A673 (cell line): ENCODE measurements at regions not wholly inside any gene's neighbourhood (a gene's known extent, or its start where the extent isn't known, plus 50 kb on each side); places are given as distances from the start of the nearest gene placed in this dataset.

ENCODE experiments used
- BruUV-seq: library from RNA; stranded (reverse); fragments of 400-500 nt; replicated peaks from 2 replicates; lab custom pipeline; 2021; lab: Mats Ljungman, UMichigan
- CTCF ChIA-PET: fragments of 300-600 bp; sonication (Branson Sonifier 250); formaldehyde crosslinking; loops from one replicate; lab custom pipeline; 2022; ENCODE audit warnings: antibody characterized with exemption; lab: Charles Lee
- POLR2A ChIA-PET: fragments of 300-600 bp; sonication (Branson Sonifier 250); formaldehyde crosslinking; loops from one replicate; lab custom pipeline; 2022; ENCODE audit warnings: antibody characterized with exemption; ENCODE audit not compliant: low non-redundant PET; lab: Charles Lee
- DNase-seq: peaks from one replicate; pipeline ENCODE4 v3.0.0-alpha.2; 2015; ENCODE audit warnings: low spot score
- H3K27ac ChIP-seq: fragments of 200-600 bp; sonication (generic); 2 replicates; pipeline ENCODE4 v1.5.1; 2016; ENCODE audit warnings: mixed run types, low read depth, mild to moderate bottlenecking, mixed read lengths, antibody characterized with exemption, low read length; ENCODE audit not compliant: poor library complexity, severe bottlenecking
- H3K27me3 ChIP-seq: fragments of 200-600 bp; sonication (generic); replicated peaks from 2 replicates; pipeline ENCODE4 v1.6.1; 2017; ENCODE audit warnings: mixed run types, low read depth, mild to moderate bottlenecking, mixed read lengths, antibody characterized with exemption, low read length; ENCODE audit not compliant: insufficient read depth, poor library complexity
- H3K36me3 ChIP-seq: fragments of 200-600 bp; sonication (generic); 2 replicates; pipeline ENCODE4 v1.6.1; 2016; ENCODE audit warnings: mixed run types, mild to moderate bottlenecking, mixed read lengths, antibody characterized with exemption, low read length; ENCODE audit not compliant: insufficient read depth, poor library complexity, severe bottlenecking
- H3K4me1 ChIP-seq: fragments of 200-600 bp; sonication (generic); 2 replicates; pipeline ENCODE4 v1.6.1; 2017; ENCODE audit warnings: mixed run types, mild to moderate bottlenecking, mixed read lengths, antibody characterized with exemption, low read length; ENCODE audit not compliant: insufficient read depth, poor library complexity, severe bottlenecking
- H3K4me3 ChIP-seq: fragments of 200-600 bp; sonication (generic); 2 replicates; pipeline ENCODE4 v1.5.1; 2016; ENCODE audit warnings: low read depth, mixed run types, mild to moderate bottlenecking, mixed read lengths, low read length; ENCODE audit not compliant: poor library complexity, severe bottlenecking
- H3K9me3 ChIP-seq: fragments of 200-600 bp; sonication (generic); 2 replicates; pipeline ENCODE4 v1.6.1; 2016; ENCODE audit warnings: mixed run types, low read depth, mild to moderate bottlenecking, mixed read lengths, antibody characterized with exemption, low read length; ENCODE audit not compliant: poor library complexity, severe bottlenecking
- EZH2 ChIP-seq: fragments of 200-600 bp; sonication (generic); IDR thresholded peaks from 2 replicates; pipeline ENCODE4 v1.6.1; 2017; ENCODE audit warnings: borderline replicate concordance, low read depth, mild to moderate bottlenecking, mixed read lengths, antibody characterized with exemption, low read length; ENCODE audit not compliant: poor library complexity, severe bottlenecking
- intact Hi-C: fragments of 100-400 bp; cut with micrococcal nuclease; formaldehyde crosslinking; loops from one replicate; pipeline ENCODE4 v1.10.0; 2022; ENCODE audit not compliant: unreplicated experiment
- TF ChIP-seq, protein P1 (sequence below): fragments of 300-800, 200-600 bp; sonication (generic); conservative IDR thresholded peaks from 2 replicates; pipeline ENCODE4 v1.5.1; 2017; ENCODE audit warnings: low read depth, mild to moderate bottlenecking, antibody characterized with exemption, low read length, moderate library complexity, mixed read lengths

DNA sequence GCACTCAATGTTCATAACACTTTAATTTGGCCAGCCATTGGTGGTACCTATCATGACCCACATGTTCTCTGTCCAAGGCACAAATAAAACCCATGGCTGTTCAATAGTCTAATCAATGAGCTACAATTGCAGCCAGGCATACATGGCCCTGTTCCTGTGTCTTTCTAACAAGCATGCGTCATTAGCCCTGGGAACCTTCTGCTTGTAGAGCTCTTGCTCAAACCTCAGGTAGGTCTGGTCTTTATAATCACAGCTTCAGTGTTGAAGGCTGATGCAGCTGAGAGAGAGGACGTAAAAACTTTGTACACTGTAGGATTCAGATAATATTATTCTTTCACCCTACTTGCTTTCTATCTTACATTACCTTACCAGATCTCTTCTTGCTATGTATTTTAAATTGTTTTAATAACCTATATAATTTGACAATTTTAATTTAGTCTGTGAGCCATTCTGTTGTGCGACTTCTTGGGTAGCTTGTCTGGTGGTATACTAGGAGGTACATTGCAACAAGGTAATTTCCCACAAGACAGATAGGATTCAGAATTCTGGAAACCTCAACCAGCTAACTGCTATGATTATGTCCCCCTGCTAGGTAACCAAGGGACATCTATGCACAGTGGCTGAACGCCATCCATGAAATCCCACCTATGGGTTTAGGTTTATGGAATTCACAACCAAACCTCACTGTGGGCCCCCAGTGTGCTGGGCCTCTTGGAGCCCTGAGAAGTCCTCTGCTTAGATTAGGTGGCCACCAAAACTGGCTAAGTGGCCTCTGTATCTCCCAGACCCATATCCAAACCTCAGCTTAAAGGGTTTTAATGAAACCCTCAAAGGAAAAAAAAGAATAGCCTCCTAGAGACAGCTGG is 55.4 kb upstream of the RIPOR2 start:
- no TSS peak for BruUV-seq
- Histone ChIP-seq H3K36me3 (no peaks in the 10 kb centered on the region), H3K4me1 (no peaks in the 10 kb centered on the region), H3K4me3 (no peak overlapping the region), H3K9me3 (no peaks in the 10 kb centered on the region), H3K27ac (no peak overlapping the region), H3K27me3 (no peaks in the 10 kb centered on the region)
- CTCF ChIA-PET: interaction anchor here (1.1 to 1.5 kb wide), 4 partner anchors 55 to 409 kb away, joined by 3 to 9 read pairs (median 4); no protein-coding TSS in a partner anchor
- DNase-seq: no peak
- POLR2A ChIA-PET: interaction anchor here (0.6 kb wide), 1 partner anchor 1508 kb away, joined by 3 read pairs; no protein-coding TSS in a partner anchor
- TF ChIP-seq, protein P1, sequence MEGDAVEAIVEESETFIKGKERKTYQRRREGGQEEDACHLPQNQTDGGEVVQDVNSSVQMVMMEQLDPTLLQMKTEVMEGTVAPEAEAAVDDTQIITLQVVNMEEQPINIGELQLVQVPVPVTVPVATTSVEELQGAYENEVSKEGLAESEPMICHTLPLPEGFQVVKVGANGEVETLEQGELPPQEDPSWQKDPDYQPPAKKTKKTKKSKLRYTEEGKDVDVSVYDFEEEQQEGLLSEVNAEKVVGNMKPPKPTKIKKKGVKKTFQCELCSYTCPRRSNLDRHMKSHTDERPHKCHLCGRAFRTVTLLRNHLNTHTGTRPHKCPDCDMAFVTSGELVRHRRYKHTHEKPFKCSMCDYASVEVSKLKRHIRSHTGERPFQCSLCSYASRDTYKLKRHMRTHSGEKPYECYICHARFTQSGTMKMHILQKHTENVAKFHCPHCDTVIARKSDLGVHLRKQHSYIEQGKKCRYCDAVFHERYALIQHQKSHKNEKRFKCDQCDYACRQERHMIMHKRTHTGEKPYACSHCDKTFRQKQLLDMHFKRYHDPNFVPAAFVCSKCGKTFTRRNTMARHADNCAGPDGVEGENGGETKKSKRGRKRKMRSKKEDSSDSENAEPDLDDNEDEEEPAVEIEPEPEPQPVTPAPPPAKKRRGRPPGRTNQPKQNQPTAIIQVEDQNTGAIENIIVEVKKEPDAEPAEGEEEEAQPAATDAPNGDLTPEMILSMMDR: no peak
- no peak for TF ChIP-seq EZH2
- intact Hi-C loops: loop anchor here (1.0 kb wide), 1 partner anchor 57 kb away; no protein-coding TSS in a partner anchor

DNA sequence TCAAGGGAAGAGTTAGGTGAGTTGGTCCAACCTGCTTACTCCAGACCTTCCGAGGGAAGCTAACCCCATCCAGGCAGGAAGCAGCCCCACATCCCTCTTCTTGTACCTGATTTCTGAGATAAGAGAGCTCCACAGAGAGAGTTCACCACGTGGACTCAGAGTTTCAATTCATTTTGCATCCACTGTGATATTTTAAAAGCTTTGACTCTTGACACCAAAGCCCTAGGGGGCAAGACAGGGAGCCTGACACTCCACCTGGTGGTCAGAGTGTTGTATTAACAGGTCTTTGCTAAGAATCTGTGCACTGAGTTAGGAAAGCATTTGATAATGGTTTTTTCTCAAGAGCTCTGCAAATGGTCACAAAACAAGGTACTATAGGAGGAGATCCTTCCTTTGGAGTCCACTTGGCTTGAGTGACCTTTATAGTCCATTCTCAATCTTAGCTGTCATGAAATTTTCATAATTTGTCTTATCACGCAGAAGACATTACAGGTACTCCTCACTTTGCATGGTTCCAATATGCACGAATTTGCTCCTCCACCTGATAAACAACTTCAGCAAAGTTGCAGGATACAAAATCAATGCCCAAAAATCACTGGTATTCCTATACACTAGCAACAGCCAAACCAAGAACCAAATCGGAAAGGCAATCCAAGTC is 56.2 kb upstream of the RIPOR2 start:
- ChIA-PET POLR2A (no interaction called here), CTCF (interaction anchor here (1.1 to 1.5 kb wide), 4 partner anchors 55 to 410 kb away, joined by 3 to 9 read pairs (median 4); no protein-coding TSS in a partner anchor)
- peak; percentile 75 for DNase-seq
- intact Hi-C loops: loop anchor here (2.0 kb wide), 1 partner anchor 135 kb away; no protein-coding TSS in a partner anchor
- no peak overlapping the region for H3K4me3 ChIP-seq
- H3K36me3 ChIP-seq: no peaks in the 10 kb centered on the region
- H3K27me3 ChIP-seq: no peaks in the 10 kb centered on the region
- no peak for TF ChIP-seq EZH2
- TF ChIP-seq, protein P1: peak; percentile 77
- no peaks in the 10 kb centered on the region for H3K4me1 ChIP-seq
- H3K9me3 ChIP-seq: no peaks in the 10 kb centered on the region
- no peak overlapping the region for H3K27ac ChIP-seq
- no TSS peak for BruUV-seq

GRCh38 chr6:24994812-24995211 is 59.1 kb upstream of the RIPOR2 start:
- no peaks in the 10 kb centered on the region for H3K9me3 ChIP-seq
- H3K36me3 ChIP-seq: no peaks in the 10 kb centered on the region
- H3K4me3 ChIP-seq: no peak overlapping the region
- no peak for DNase-seq
- no peaks in the 10 kb centered on the region for H3K4me1 ChIP-seq
- ChIA-PET CTCF (interaction anchor here (1.1 kb wide), 1 partner anchor 139 kb away, joined by 3 read pairs; no protein-coding TSS in a partner anchor), POLR2A (no interaction called here)
- no peaks in the 10 kb centered on the region for H3K27me3 ChIP-seq
- TF ChIP-seq, protein P1: 0 out of 2 replicates have a peak, but pooled peaks have one; percentile 20
- TF ChIP-seq EZH2: no peak
- BruUV-seq: no TSS peak
- no peak overlapping the region for H3K27ac ChIP-seq
- intact Hi-C loops: no loop called here
